GM12875 (cell line): ENCODE measurements at regions not wholly inside any gene's neighbourhood (a gene's known extent, or its start where the extent isn't known, plus 50 kb on each side); places are given as distances from the start of the nearest gene placed in this dataset.
"Not testable (repeated sequence)": the region's sequence is repeated elsewhere in the genome, so short reads cannot be mapped to it uniquely, and the experiment has no call there.

Experiments
- H3K4me3 ChIP-seq: one replicate; pipeline ENCODE4 v1.5.1; 2011; ENCODE audit warnings: low read depth, low read length, control low read depth
- TF ChIP-seq, protein P1 (sequence below): IDR thresholded peaks from 2 replicates; pipeline ENCODE4 v1.5.1; 2011; ENCODE audit warnings: low read depth, mild to moderate bottlenecking, control low read depth, inconsistent platforms, low read length, moderate library complexity, borderline replicate concordance; ENCODE audit not compliant: insufficient read depth

DNA sequence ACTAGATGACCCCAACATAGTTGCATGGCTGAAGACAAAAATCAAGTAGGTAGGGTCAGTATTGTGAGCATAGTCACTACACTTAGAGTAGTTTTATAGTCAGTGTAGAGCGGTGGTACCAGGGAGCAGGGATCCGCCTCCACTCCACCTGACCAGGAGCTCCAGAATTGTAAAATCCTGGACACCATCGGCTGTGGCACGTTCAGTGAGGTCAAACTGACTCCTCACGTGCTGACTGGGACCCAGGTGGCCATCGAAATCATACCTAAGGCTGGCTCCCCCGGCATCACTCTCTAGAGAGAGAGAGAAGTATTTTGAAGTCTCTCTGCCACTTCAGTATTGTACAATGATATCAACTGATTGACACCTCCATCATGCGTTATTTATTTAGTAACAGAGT is 59.7 kb upstream of the TAMM41 start:
- no peak overlapping the region for H3K4me3 ChIP-seq
- TF ChIP-seq, protein P1, sequence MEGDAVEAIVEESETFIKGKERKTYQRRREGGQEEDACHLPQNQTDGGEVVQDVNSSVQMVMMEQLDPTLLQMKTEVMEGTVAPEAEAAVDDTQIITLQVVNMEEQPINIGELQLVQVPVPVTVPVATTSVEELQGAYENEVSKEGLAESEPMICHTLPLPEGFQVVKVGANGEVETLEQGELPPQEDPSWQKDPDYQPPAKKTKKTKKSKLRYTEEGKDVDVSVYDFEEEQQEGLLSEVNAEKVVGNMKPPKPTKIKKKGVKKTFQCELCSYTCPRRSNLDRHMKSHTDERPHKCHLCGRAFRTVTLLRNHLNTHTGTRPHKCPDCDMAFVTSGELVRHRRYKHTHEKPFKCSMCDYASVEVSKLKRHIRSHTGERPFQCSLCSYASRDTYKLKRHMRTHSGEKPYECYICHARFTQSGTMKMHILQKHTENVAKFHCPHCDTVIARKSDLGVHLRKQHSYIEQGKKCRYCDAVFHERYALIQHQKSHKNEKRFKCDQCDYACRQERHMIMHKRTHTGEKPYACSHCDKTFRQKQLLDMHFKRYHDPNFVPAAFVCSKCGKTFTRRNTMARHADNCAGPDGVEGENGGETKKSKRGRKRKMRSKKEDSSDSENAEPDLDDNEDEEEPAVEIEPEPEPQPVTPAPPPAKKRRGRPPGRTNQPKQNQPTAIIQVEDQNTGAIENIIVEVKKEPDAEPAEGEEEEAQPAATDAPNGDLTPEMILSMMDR: no peak

DNA sequence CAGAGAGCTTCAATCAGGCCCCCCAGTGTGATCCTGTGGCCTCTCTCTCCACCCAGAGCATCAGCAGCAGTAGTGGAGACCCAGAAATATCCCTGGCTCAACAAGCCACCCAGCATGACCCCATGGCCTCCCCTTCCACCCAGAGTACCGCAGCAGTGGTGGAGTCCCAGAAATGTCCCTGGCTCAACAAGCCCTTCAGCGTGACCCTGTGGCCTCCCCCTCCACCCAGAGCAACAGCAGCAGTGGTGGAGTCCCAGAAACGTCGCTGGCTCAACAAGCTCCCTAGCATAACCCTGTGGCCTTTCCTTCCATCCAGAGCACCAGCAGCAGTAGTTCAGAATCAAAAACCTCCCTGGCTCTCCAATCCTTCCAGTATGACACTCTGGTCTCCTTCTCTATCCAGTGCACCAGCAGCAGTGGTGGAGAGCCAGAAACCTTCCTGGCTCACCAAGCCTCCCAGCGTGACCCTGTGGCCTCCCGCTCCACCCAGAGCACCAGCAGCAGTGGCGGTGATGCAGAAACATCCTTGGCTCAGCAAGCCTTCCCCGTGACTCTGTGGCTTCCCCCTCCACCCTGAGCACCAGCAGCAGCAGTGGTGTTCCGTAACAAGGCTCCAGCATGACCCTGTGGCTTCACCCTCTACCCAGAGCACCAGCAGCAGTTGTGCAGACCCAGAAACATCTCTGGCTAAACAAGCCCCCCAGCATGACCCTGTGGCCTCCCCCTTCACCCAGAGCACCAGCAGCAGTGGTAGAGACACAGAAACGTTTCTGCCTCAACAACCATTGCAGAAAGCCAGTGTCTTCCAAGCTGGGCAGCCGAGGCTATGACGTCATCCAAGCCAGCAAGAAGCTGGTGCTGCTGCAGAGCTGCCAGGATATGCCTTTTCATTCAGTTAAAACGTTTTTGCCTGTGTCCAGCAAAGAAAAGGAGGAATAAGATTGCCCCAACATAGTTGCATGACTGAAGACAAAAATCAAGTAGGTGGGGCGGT is 61.3 kb upstream of the TAMM41 start:
- TF ChIP-seq, protein P1: no peak
- no peak overlapping the region for H3K4me3 ChIP-seq

DNA sequence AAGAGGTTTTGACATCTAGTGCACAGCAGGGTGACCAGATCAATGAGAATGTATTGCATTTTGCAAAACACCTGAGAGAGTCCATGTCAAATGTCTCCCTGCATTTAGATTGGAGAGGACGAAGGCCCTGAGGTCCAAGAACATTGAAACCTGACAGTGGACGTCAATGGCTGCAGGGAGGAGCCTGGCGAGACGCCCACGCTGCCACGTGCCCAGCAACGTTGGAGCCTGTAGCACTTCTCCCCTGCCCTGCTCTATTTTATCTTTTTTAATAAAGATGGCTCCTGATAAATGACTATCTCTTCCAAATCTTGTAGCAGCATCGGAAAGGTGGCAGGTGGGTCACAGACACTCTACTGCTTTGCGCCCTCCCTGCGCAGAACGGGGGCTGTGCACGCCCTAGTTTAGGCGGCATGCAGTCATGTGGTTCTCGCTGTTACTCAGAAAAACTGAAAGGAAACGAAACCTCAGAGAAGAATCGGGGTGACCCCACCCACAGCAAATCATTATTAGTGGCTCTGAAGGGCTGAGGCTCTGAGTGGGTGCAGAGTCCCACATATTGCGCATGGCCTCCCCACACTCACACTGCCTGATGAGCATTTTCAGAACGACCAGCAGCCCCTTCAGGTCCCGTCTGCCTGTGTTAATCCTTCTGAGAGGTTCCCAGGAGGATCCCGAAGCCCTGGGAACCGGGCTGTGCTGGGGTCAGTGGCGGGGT is 62.5 kb upstream of the TAMM41 start:
- no peak overlapping the region for H3K4me3 ChIP-seq

DNA sequence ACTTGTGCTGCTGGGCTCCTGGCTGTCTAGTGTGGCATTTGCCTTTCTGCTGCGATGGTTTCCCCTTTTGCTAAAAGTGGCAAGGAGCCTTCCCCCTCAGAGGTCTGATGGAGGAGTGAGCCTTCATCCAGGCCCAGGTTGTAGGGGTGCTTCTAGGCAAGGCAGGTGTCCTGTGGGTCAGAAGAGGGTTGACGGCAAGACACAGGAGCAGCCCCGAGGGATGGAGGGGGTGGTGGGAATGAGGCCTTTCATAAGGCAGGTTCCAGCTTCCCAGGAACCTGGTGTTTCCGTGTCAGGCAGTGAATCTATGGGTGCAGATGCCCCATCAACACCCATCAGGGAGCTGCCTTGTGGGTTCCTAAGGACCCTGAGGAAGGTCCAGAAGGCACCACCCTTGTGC is 63.0 kb upstream of the TAMM41 start:
- no peak overlapping the region for H3K4me3 ChIP-seq
- TF ChIP-seq, protein P1: no peak

More for the DNA sequence above, 62.5 kb upstream of the TAMM41 start:
- TF ChIP-seq, protein P1: no peak

DNA sequence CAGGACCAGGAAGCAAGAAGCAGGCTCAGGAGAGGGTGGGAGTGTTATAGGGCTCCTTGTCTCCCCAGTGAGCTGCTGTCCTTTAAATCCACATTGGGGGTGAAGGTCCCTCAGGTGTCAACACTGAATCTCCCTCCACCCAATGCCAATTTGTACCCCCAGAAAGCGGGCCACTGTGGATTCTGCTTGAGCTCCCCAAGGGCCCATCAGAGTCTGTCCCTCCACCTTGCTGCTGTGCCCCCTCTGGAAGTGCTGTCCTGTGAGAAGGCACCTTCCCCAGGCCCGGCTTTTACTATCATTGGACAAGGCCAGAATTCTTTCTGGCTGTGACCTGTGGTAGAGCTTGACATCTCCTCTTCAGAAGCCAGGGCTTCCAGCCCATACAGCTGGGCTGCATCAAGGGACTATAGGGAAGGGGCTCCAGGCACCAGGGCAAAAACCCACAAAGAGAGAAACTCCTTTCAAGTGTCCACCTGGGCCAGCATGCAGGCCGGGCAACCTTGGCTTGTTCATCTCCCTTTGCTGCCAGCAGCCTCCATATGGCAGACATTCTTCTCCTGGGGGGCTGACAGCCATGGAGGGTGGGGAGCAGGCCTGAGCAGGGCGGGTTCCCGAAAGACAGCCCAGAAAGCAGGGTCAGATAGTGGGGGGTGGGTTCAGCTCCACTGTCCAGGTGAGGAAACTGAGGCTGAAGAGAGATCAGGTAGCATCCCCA is 63.7 kb upstream of the TAMM41 start:
- not testable (repeated sequence) for H3K4me3 ChIP-seq

DNA sequence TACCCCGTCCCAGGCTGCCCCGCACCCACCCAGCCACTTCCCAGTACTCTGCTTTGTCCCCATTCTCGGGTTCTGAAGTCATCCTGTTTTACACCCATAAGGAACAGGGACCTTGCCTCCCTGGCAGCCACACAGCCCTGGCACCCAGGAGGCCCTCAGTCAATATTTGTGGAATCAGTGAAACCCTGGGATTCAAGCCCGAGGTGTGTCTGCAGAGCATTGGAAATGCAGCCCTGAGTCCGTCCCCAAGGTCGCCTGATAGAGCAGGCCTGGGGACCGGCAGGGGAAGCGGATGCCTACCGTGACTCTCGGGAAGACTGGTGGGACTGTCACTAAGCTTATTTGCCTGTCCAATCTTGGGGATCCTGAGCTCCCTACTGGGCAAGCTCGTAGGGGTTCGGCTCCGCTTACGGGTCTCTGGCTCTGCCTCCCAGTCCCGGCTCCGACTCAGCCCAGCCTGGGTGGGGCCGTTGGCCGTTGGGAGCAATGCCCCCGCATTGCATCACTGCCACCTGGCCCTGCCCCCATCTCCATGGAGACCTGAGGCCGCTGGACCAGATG is 64.4 kb upstream of the TAMM41 start:
- H3K4me3 ChIP-seq: no peak overlapping the region
- TF ChIP-seq, protein P1: no peak

DNA sequence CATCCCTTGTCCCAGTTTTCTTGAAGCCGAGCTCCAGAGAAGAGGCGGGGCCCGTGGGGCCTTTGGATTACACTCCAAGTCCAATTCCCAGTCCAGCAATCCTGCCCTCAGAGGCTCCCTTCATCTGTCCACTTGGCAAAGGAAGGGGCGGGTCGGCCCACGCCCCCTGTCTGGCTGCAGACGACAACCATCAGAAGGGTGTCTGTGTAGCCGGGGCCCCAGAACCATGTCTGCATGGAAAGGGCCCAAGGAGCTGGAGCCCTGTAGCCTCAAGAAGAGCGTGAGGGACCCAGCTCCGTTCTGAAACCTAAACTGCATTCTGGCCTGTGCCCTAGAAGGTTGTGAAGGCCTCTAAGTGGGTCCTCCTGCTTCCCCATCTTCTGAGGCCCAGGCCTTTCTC is 65.2 kb upstream of the TAMM41 start:
- not testable (repeated sequence) for H3K4me3 ChIP-seq
